ENCODE measurements at regions not wholly inside any gene's neighbourhood (a gene's known extent, or its start where the extent isn't known, plus 50 kb on each side); places are given as distances from the start of the nearest gene placed in this dataset.

- TF ChIP-seq POLR2A (IDR thresholded peaks at IDR 0.05) (no peak), CTCF (IDR thresholded peaks at IDR 0.05 in 4 of 5, conservative IDR thresholded peaks at IDR 0.05 in 1 of 5) (no peak)
- Histone ChIP-seq H3K4me3 (no peak overlapping the region), H3K27ac (no peak overlapping the region), H3K36me3 (no peaks in the 10 kb centered on the region), H3K9me3 (no peaks in the 10 kb centered on the region), H3K27me3 (no peaks in the 10 kb centered on the region), H3K4me1 (no peaks in the 10 kb centered on the region)
- no peak for ATAC-seq
- no peak for DNase-seq
- in situ Hi-C loops (cut with MboI; ENCODE audit: low sequenced_read_pairs in 4 of 4) (no loop called here), intact Hi-C loops (cut with DNase I; ENCODE audit: low total_unique reads) (no loop called here)
These were observed 125.3 kb downstream of the RAB11FIP2 start for GRCh38 chr10:117921421-117921820.

DNA sequence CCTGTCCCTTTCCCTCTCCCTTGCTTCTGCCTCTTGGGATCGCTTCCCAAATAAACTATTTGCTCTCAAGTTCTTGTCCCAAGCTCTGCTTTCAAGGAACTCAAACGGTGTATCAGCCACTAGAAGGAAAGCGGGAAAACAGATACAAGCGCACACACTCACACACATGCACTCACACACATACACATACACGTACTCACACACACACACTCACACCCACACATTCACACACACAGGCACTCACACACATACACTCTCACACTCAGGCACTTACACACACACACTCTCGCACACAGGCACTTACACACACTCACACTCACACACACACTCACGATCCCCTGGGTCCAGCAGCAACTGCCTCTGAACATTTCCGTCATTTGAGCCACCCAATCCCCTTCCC lies 121.9 kb downstream of the RAB11FIP2 start:
- in situ Hi-C loops (cut with MboI; ENCODE audit: low sequenced_read_pairs in 4 of 4) = no loop called here
- H3K36me3 ChIP-seq = no peaks in the 10 kb centered on the region

DNA sequence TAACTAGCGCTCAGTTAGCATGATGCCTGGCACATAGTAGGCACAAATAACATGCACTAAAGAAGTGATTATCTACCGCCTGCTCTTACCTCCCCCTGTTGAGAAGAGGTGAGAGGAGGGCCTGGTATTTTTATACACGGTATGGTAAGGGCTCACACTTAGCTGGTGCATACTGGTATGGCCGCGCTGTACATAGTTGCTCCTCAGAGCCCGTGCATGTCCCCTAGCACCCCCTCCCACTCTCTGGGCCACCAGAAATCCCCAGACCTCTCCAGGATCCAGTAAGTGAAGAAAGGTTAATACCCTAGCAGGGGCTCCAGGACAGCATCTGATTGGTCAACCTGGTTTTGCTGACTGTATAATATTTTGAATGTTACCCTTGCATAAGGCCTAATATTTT lies 121.4 kb downstream of the RAB11FIP2 start:
- Histone ChIP-seq H3K4me1 (no peaks in the 10 kb centered on the region), H3K36me3 (no peaks in the 10 kb centered on the region), H3K4me3 (no peak overlapping the region), H3K9me3 (no peaks in the 10 kb centered on the region), H3K27me3 (no peaks in the 10 kb centered on the region), H3K27ac (no peak overlapping the region)
- no peak for DNase-seq
- TF ChIP-seq CTCF (IDR thresholded peaks at IDR 0.05 in 4 of 5, conservative IDR thresholded peaks at IDR 0.05 in 1 of 5) (no peak), POLR2A (IDR thresholded peaks at IDR 0.05) (no peak)
- intact Hi-C loops (cut with DNase I; ENCODE audit: low total_unique reads) = no loop called here
- in situ Hi-C loops (cut with MboI; ENCODE audit: low sequenced_read_pairs in 4 of 4) = no loop called here
- no peak for ATAC-seq

More for the DNA sequence above, 121.9 kb downstream of the RAB11FIP2 start:
- Histone ChIP-seq H3K9me3 (no peaks in the 10 kb centered on the region), H3K27me3 (no peaks in the 10 kb centered on the region), H3K4me1 (no peaks in the 10 kb centered on the region), H3K27ac (no peak overlapping the region), H3K4me3 (no peak overlapping the region)
- TF ChIP-seq CTCF (IDR thresholded peaks at IDR 0.05 in 4 of 5, conservative IDR thresholded peaks at IDR 0.05 in 1 of 5) = no peak
- TF ChIP-seq POLR2A (IDR thresholded peaks at IDR 0.05) = no peak
- no peak for DNase-seq
- intact Hi-C loops (cut with DNase I; ENCODE audit: low total_unique reads) = no loop called here
- ATAC-seq = no peak

DNA sequence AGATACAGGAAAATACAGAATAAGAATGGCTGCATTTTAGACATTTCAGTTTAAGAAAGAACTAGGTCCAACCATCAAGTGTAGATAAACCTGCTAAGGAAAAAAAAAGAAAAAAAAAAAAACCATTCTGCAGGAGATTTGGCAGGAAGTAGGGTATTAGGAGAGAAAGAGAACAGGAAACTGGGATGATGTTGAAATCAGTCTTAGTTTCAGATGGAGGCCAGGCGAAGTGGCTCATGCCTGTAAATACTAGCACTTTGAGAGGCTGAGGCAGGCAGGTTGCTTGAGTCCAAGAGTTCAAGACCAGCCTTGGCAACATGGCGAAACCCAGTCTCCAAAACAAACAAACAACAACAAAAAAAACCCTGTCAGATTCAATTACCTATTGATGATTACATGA lies 120.2 kb downstream of the RAB11FIP2 start:
- H3K4me3 ChIP-seq = no peak overlapping the region
- ATAC-seq = no peak
- no peak for DNase-seq
- in situ Hi-C loops (cut with MboI; ENCODE audit: low sequenced_read_pairs in 4 of 4) = no loop called here
- H3K4me1 ChIP-seq = no peaks in the 10 kb centered on the region
- intact Hi-C loops (cut with DNase I; ENCODE audit: low total_unique reads) = no loop called here
- H3K9me3 ChIP-seq = no peaks in the 10 kb centered on the region
- H3K27ac ChIP-seq = no peak overlapping the region
- TF ChIP-seq POLR2A (IDR thresholded peaks at IDR 0.05) (no peak), CTCF (IDR thresholded peaks at IDR 0.05 in 4 of 5, conservative IDR thresholded peaks at IDR 0.05 in 1 of 5) (no peak)
- no peaks in the 10 kb centered on the region for H3K36me3 ChIP-seq
- H3K27me3 ChIP-seq = no peaks in the 10 kb centered on the region

DNA sequence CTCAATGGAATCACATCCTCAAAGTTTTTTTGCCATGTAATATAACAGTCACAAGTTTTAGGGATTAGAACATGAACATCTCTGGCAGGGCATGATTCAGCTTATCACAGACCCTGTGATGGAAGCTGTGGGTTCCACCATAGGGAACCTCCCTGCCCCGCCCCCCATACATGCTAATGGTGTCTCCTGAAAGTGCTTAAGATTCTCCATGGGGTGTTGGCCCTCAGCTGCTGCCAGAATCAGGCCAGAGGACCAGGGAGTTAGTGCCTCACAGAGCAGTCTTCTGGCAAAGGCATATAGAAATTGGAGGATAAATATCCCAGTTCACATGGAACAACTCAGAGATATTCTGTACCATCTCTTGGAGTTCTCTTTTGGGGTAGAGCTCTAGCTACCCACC lies 119.4 kb downstream of the RAB11FIP2 start:
- DNase-seq (no peak), ATAC-seq (no peak)
- no peaks in the 10 kb centered on the region for H3K27me3 ChIP-seq
- no peak overlapping the region for H3K4me3 ChIP-seq
- intact Hi-C loops (cut with DNase I; ENCODE audit: low total_unique reads) = no loop called here
- TF ChIP-seq CTCF (IDR thresholded peaks at IDR 0.05 in 4 of 5, conservative IDR thresholded peaks at IDR 0.05 in 1 of 5) = no peak
- TF ChIP-seq POLR2A (IDR thresholded peaks at IDR 0.05) = no peak
- H3K27ac ChIP-seq = no peak overlapping the region
- in situ Hi-C loops (cut with MboI; ENCODE audit: low sequenced_read_pairs in 4 of 4) = no loop called here
- H3K36me3 ChIP-seq = no peaks in the 10 kb centered on the region
- H3K4me1 ChIP-seq = no peaks in the 10 kb centered on the region
- H3K9me3 ChIP-seq = no peaks in the 10 kb centered on the region

Measured in gastrocnemius medialis (tissue), 4 donors.